Upper lobe of left lung (tissue), 6 donors: ENCODE measurements at regions not wholly inside any gene's neighbourhood (a gene's known extent, or its start where the extent isn't known, plus 50 kb on each side); places are given as distances from the start of the nearest gene placed in this dataset.

Experiments used
- ATAC-seq, 2 donors: fragments of 200-7000 bp; cut with Tn5 transposase; one replicate each; pipeline ENCODE4 v1.9.1; 2022; ENCODE audit warnings: mild to moderate bottlenecking in 2 of 2, moderate library complexity in 2 of 2; ENCODE audit not compliant: low FRiP score in 2 of 2
- DNase-seq, 2 donors: peaks; one replicate each; pipeline ENCODE4 v3.0.0-alpha.2; 2019 to 2020
- H3K27ac ChIP-seq, 4 donors: fragments of 200-600 bp; sonication (generic); one replicate each; pipeline ENCODE4 v1.5.1; 2016 to 2019
- H3K27me3 ChIP-seq, 4 donors: fragments of 200-600 bp; sonication (generic); one replicate each; pipeline ENCODE4 v1.5.1; 2017 to 2019
- H3K36me3 ChIP-seq, 4 donors: fragments of 200-600 bp; sonication (generic); one replicate each; pipeline ENCODE4 v1.5.1; 2016 to 2019
- H3K4me1 ChIP-seq, 4 donors: fragments of 200-600 bp; sonication (generic); one replicate each; pipeline ENCODE4 v1.5.1; 2018 to 2019
- H3K4me3 ChIP-seq, 4 donors: fragments of 200-600 bp; sonication (generic); one replicate each; pipeline ENCODE4 v1.5.1; 2017 to 2019; ENCODE audit warnings: mild to moderate bottlenecking in 2 of 4, moderate library complexity in 1 of 4
- H3K9me3 ChIP-seq, 4 donors: fragments of 200-600 bp; sonication (generic); one replicate each; pipeline ENCODE4 v1.5.1; 2018 to 2019
- CTCF ChIP-seq, 6 experiments: fragments of 450-650 bp in 4 of 6; fragments of 200-600 bp in 2 of 6; sonication (generic) in 2 of 6; IDR thresholded peaks; one replicate each; pipeline ENCODE4 v1.5.1; 2016 to 2019; ENCODE audit warnings: antibody characterized with exemption in 6 of 6
- EP300 ChIP-seq, 4 donors: sonication (generic); formaldehyde crosslinking; IDR thresholded peaks; one replicate each; pipeline ENCODE4 v1.5.1; 2017; ENCODE audit warnings: antibody characterized with exemption in 4 of 4, control low read depth in 2 of 4
- POLR2A ChIP-seq, 4 donors: fragments of 450-650 bp; IDR thresholded peaks; one replicate each; pipeline ENCODE4 v1.5.1; 2016 to 2017; ENCODE audit warnings: antibody characterized with exemption in 4 of 4, mild to moderate bottlenecking in 2 of 4
- POLR2AphosphoS5 ChIP-seq, 2 donors: sonication (generic); formaldehyde crosslinking; IDR thresholded peaks; one replicate each; pipeline ENCODE4 v1.5.1; 2017; ENCODE audit warnings: antibody characterized with exemption in 2 of 2
- WGBS, 2 donors: methylation state at CpG; one replicate each; pipeline ENCODE4 v1.1.5; 2017 to 2018; 5-methylcytosine and 5-hydroxymethylcytosine counted together
- donor health status: DM: no; HTN: no; CAD: no; lungs with moderate emphysema.
- donor health status: DM: no; HTN: yes; CAD: no; lungs with severe emphysema.

GRCh38 chr9:31005086-31005665, 1379.3 kb upstream of the ACO1 start:
- no peak overlapping the region for H3K27ac ChIP-seq
- H3K4me1 ChIP-seq = no peaks in the 10 kb centered on the region
- ATAC-seq (no peak), DNase-seq (no peak)
- H3K36me3 ChIP-seq = no peaks in the 10 kb centered on the region
- no peaks in the 10 kb centered on the region for H3K27me3 ChIP-seq
- H3K4me3 ChIP-seq = no peak overlapping the region
- WGBS, 2 donors = 79 to 81% methylated on average over 4 of the region's 4 CpGs
- TF ChIP-seq POLR2A (IDR thresholded peaks at IDR 0.05) (no peak), POLR2AphosphoS5 (IDR thresholded peaks at IDR 0.05) (no peak), EP300 (IDR thresholded peaks at IDR 0.05) (no peak), CTCF (IDR thresholded peaks at IDR 0.05) (no peak)
- H3K9me3 ChIP-seq = no peaks in the 10 kb centered on the region

GRCh38 chr9:31013371-31013770, 1371.1 kb upstream of the ACO1 start:
- H3K27ac ChIP-seq = no peak overlapping the region
- DNase-seq (no peak), ATAC-seq (no peak)

GRCh38 chr9:31023847-31024246, 1360.6 kb upstream of the ACO1 start:
- ATAC-seq (no peak), DNase-seq (no peak)
- no peaks in the 10 kb centered on the region for H3K36me3 ChIP-seq
- no peak overlapping the region for H3K27ac ChIP-seq
- H3K4me1 ChIP-seq = no peaks in the 10 kb centered on the region
- WGBS, 2 donors = 75 to 78% methylated on average over 3 of the region's 3 CpGs
- no peak overlapping the region for H3K4me3 ChIP-seq
- TF ChIP-seq CTCF (IDR thresholded peaks at IDR 0.05) (no peak), POLR2AphosphoS5 (IDR thresholded peaks at IDR 0.05) (no peak), POLR2A (IDR thresholded peaks at IDR 0.05) (no peak), EP300 (IDR thresholded peaks at IDR 0.05) (no peak)
- H3K9me3 ChIP-seq = no peaks in the 10 kb centered on the region
- no peaks in the 10 kb centered on the region for H3K27me3 ChIP-seq

More at GRCh38 chr9:31013371-31013770, 1371.1 kb upstream of the ACO1 start:
- TF ChIP-seq POLR2AphosphoS5 (IDR thresholded peaks at IDR 0.05) (no peak), EP300 (IDR thresholded peaks at IDR 0.05) (no peak), CTCF (IDR thresholded peaks at IDR 0.05) (no peak), POLR2A (IDR thresholded peaks at IDR 0.05) (no peak)
- Histone ChIP-seq H3K9me3 (no peaks in the 10 kb centered on the region), H3K4me1 (no peaks in the 10 kb centered on the region), H3K27me3 (no peaks in the 10 kb centered on the region), H3K4me3 (no peak overlapping the region), H3K36me3 (no peaks in the 10 kb centered on the region)

- peaks cover 0 to 3% (median 0%) of the 10 kb centered on the region in 4 donors for H3K4me1 ChIP-seq
- TF ChIP-seq POLR2AphosphoS5 (IDR thresholded peaks at IDR 0.05) = no peak
- no peak for TF ChIP-seq CTCF (IDR thresholded peaks at IDR 0.05)
- no peak for TF ChIP-seq POLR2A (IDR thresholded peaks at IDR 0.05)
- TF ChIP-seq EP300 (IDR thresholded peaks at IDR 0.05) = no peak
- no peaks in the 10 kb centered on the region for H3K9me3 ChIP-seq
- WGBS, 2 donors = 66 to 71% methylated on average over 1 of the region's 1 CpG
- H3K27me3 ChIP-seq = no peaks in the 10 kb centered on the region
- H3K27ac ChIP-seq = no peak overlapping the region
- ATAC-seq = no peak
- H3K4me3 ChIP-seq = no peak overlapping the region
- no peak for DNase-seq
- no peaks in the 10 kb centered on the region for H3K36me3 ChIP-seq
These were observed 1356.8 kb upstream of the ACO1 start for GRCh38 chr9:31027678-31028077.

- DNase-seq (peak in 1 of 2 donors; percentile 21), ATAC-seq (no peak)
- H3K27ac ChIP-seq = no peak overlapping the region
- peaks cover 0 to 3% (median 0%) of the 10 kb centered on the region in 4 donors for H3K4me1 ChIP-seq
- WGBS, 2 donors = 90 to 95% methylated on average over 8 of the region's 8 CpGs
- no peaks in the 10 kb centered on the region for H3K9me3 ChIP-seq
- no peak overlapping the region for H3K4me3 ChIP-seq
- H3K36me3 ChIP-seq = no peaks in the 10 kb centered on the region
- TF ChIP-seq POLR2AphosphoS5 (IDR thresholded peaks at IDR 0.05) (no peak), EP300 (IDR thresholded peaks at IDR 0.05) (no peak), POLR2A (IDR thresholded peaks at IDR 0.05) (no peak), CTCF (IDR thresholded peaks at IDR 0.05) (no peak)
- no peaks in the 10 kb centered on the region for H3K27me3 ChIP-seq
These were observed 1356.3 kb upstream of the ACO1 start for GRCh38 chr9:31028137-31028536.
